Ishikawa (cell line): ENCODE measurements at regions not wholly inside any gene's neighbourhood (a gene's known extent, or its start where the extent isn't known, plus 50 kb on each side); places are given as distances from the start of the nearest gene placed in this dataset.

Experiments used
- CEBPB ChIP-seq: IDR thresholded peaks from 2 replicates; pipeline ENCODE4 v1.6.1; 2012
- CREB1 ChIP-seq: IDR thresholded peaks from 2 replicates; pipeline ENCODE4 v1.6.1; 2012; ENCODE audit warnings: low read depth
- EGR1 ChIP-seq: IDR thresholded peaks from 2 replicates; pipeline ENCODE4 v1.6.1; 2012
- EP300 ChIP-seq: IDR thresholded peaks from 2 replicates; pipeline ENCODE4 v1.6.1; 2012; ENCODE audit warnings: borderline replicate concordance
- FOXM1 ChIP-seq: IDR thresholded peaks from 2 replicates; pipeline ENCODE4 v1.6.1; 2012; ENCODE audit warnings: low read depth, borderline replicate concordance
- MAX ChIP-seq: IDR thresholded peaks from 2 replicates; pipeline ENCODE4 v1.6.1; 2012
- NFIC ChIP-seq: IDR thresholded peaks from 2 replicates; pipeline ENCODE4 v1.6.1; 2012
- RAD21 ChIP-seq: IDR thresholded peaks from 2 replicates; pipeline ENCODE4 v1.6.1; 2012; ENCODE audit warnings: low read depth
- TAF1 ChIP-seq: IDR thresholded peaks from 2 replicates; pipeline ENCODE4 v1.6.1; 2012; ENCODE audit warnings: low read depth, mild to moderate bottlenecking
- TCF12 ChIP-seq: IDR thresholded peaks from 2 replicates; pipeline ENCODE4 v1.6.1; 2012; ENCODE audit warnings: low read depth
- TEAD4 ChIP-seq: IDR thresholded peaks from 2 replicates; pipeline ENCODE4 v1.6.1; 2012
- USF1 ChIP-seq: IDR thresholded peaks from 2 replicates; pipeline ENCODE4 v1.6.1; 2012
- YY1 ChIP-seq: IDR thresholded peaks from 2 replicates; pipeline ENCODE4 v1.6.1; 2012; ENCODE audit warnings: low read depth
- ZBTB7A ChIP-seq: IDR thresholded peaks from 2 replicates; pipeline ENCODE4 v1.6.1; 2012; ENCODE audit warnings: low read depth
- TF ChIP-seq, protein P1 (sequence below): IDR thresholded peaks from 2 replicates; pipeline ENCODE4 v1.6.1; 2012; ENCODE audit warnings: low read depth, mild to moderate bottlenecking

GRCh38 chr17:72303787-72304733 is 183.2 kb downstream of the SOX9 start:
- TF ChIP-seq USF1 (no peak), NFIC (no peak), YY1 (no peak), TAF1 (no peak), TEAD4 (no peak), EP300 (no peak), ZBTB7A (no peak), CEBPB (no peak), RAD21 (no peak), EGR1 (no peak), CREB1 (no peak), MAX (no peak), TCF12 (no peak), FOXM1 (no peak)
- TF ChIP-seq, protein P1, sequence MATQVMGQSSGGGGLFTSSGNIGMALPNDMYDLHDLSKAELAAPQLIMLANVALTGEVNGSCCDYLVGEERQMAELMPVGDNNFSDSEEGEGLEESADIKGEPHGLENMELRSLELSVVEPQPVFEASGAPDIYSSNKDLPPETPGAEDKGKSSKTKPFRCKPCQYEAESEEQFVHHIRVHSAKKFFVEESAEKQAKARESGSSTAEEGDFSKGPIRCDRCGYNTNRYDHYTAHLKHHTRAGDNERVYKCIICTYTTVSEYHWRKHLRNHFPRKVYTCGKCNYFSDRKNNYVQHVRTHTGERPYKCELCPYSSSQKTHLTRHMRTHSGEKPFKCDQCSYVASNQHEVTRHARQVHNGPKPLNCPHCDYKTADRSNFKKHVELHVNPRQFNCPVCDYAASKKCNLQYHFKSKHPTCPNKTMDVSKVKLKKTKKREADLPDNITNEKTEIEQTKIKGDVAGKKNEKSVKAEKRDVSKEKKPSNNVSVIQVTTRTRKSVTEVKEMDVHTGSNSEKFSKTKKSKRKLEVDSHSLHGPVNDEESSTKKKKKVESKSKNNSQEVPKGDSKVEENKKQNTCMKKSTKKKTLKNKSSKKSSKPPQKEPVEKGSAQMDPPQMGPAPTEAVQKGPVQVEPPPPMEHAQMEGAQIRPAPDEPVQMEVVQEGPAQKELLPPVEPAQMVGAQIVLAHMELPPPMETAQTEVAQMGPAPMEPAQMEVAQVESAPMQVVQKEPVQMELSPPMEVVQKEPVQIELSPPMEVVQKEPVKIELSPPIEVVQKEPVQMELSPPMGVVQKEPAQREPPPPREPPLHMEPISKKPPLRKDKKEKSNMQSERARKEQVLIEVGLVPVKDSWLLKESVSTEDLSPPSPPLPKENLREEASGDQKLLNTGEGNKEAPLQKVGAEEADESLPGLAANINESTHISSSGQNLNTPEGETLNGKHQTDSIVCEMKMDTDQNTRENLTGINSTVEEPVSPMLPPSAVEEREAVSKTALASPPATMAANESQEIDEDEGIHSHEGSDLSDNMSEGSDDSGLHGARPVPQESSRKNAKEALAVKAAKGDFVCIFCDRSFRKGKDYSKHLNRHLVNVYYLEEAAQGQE: no peak

DNA sequence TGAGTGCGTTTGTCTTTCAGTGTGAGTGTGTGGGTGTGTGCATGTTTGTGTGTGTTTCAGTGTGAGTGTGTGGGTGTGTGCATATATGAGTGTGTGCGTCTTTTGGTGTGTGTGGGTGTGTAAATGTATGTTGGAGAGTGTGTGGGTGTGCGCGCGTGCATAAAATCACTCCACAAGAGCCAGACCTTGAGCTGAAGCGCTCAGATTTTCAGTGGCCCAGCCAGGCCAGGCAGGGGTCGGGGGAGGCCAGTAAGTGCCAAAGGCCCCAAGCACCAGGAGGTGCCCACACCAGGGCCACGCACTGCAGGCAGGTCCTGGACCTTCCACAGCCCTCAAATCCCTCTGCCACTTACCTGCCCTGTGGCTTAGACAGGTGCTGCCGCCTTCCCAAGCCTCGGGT is 184.0 kb downstream of the SOX9 start:
- TF ChIP-seq YY1 (no peak), TCF12 (no peak), FOXM1 (no peak), TEAD4 (no peak), NFIC (no peak), USF1 (no peak), EP300 (no peak), EGR1 (no peak), ZBTB7A (no peak)
- TF ChIP-seq, protein P1: no peak

GRCh38 chr17:72305472-72305871 is 184.7 kb downstream of the SOX9 start:
- TF ChIP-seq CEBPB: no peak
- no peak for TF ChIP-seq ZBTB7A
- TF ChIP-seq FOXM1: no peak
- no peak for TF ChIP-seq MAX
- TF ChIP-seq TEAD4: no peak
- TF ChIP-seq, protein P1: no peak
- TF ChIP-seq TAF1: no peak
- no peak for TF ChIP-seq RAD21
- TF ChIP-seq USF1: no peak
- TF ChIP-seq TCF12: no peak
- TF ChIP-seq NFIC: no peak
- TF ChIP-seq EP300: no peak
- no peak for TF ChIP-seq CREB1
- TF ChIP-seq YY1: no peak
- TF ChIP-seq EGR1: no peak
